ENCODE measurements at regions not wholly inside any gene's neighbourhood (a gene's known extent, or its start where the extent isn't known, plus 50 kb on each side); places are given as distances from the start of the nearest gene placed in this dataset.

DNA sequence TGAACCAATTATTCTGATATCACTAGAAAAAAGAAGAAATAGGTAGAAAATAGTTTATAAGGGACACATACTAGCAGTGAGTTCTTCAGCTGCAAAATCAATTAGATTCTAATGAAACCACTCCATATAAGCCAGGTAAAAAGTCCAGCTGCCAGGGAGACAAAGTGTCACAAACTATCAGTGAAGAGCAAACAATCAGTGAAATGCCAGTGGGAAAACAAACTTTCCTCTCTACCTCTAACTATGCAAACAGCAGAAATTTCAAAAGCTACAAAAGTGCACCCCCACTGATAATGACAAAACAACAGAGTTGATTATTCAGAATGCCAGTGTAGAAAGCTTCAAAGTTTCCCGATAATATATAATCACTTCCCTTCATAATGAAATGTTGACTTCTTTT, 637.2 kb upstream of the ITGA1 start:
- TF ChIP-seq CTCF (IDR thresholded peaks at IDR 0.05; ENCODE audit: insufficient read depth, low read depth, low read length) (no peak), EZH2 (IDR thresholded peaks at IDR 0.05; ENCODE audit: insufficient read depth, low read length) (no peak)

Data from astrocyte (in vitro differentiated cells and primary cell).